ENCODE measurements at regions not wholly inside any gene's neighbourhood (a gene's known extent, or its start where the extent isn't known, plus 50 kb on each side); places are given as distances from the start of the nearest gene placed in this dataset.

DNA sequence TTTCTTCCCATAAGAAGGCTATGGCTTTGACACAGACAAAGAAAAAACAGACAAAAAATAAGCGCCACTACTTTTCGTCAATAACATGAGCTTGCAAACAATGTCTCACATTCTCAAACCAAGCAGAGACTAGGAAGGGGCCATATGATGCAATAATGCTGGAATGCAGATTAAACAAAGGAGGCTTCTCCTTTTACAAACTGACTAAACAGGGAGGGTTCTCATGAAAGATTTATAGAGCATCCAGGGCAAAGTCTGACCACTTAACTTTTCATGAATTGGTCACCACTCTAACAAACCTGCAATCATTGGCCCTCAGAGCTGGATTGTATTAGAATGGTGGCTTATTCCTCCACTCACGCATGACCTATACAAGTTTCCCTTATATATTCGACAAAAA, 663.3 kb upstream of the CHAC2 start:
- Mint-ChIP-seq H3K4me3 (no peak overlapping the region), H3K36me3 (ENCODE audit: low read depth) (no peaks in the 10 kb centered on the region), H3K9me3 (peaks cover 7% of the 10 kb centered on the region), H3K4me1 (peaks cover 18% of the 10 kb centered on the region), H3K27me3 (ENCODE audit: low read depth, poor library complexity) (peaks cover 4% of the 10 kb centered on the region), H3K27ac (peak overlapping the region; percentile 41)
- TF ChIP-seq, protein P1, sequence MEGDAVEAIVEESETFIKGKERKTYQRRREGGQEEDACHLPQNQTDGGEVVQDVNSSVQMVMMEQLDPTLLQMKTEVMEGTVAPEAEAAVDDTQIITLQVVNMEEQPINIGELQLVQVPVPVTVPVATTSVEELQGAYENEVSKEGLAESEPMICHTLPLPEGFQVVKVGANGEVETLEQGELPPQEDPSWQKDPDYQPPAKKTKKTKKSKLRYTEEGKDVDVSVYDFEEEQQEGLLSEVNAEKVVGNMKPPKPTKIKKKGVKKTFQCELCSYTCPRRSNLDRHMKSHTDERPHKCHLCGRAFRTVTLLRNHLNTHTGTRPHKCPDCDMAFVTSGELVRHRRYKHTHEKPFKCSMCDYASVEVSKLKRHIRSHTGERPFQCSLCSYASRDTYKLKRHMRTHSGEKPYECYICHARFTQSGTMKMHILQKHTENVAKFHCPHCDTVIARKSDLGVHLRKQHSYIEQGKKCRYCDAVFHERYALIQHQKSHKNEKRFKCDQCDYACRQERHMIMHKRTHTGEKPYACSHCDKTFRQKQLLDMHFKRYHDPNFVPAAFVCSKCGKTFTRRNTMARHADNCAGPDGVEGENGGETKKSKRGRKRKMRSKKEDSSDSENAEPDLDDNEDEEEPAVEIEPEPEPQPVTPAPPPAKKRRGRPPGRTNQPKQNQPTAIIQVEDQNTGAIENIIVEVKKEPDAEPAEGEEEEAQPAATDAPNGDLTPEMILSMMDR (IDR thresholded peaks at IDR 0.05): no peak
- DNase-seq: no peak

DNA sequence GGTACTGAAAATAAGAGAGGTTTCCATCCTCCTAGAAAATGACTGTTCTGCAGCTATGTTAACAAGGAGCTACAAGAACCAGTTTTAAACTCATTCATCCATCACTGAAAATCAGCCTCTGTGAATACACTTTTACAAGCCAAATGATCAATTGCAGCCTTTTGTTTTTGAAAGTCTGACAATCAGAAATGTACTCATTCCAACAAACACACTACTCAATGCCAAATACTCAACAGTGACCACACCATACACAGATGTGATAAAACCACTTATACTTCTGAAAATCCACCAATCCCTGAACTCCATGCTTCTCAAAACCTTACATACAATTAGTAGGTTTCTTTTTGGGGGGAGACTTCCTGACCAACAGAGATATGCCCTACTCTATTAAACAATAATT, 663.9 kb upstream of the CHAC2 start:
- DNase-seq: no peak

DNA sequence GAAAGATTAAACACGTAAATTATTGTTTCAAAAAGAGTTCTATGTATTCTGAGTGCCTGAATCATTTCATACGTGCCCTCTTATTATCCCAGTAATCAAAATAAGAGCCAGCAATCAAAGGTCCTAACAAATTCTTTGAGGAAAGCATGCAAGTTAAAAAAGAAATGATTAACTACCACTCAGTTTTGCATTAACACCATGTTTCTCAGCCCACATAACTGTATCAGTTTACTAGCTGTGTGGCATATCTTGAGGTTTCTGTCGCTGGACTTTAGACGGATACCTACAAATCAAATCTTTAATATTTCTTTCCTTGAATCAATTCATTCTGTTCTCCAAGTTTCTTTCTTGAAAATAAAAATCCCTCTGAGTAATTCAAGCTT, 668.9 kb upstream of the CHAC2 start:
- Mint-ChIP-seq H3K4me1 (peaks cover 16% of the 10 kb centered on the region), H3K27ac (no peak overlapping the region), H3K27me3 (ENCODE audit: low read depth, poor library complexity) (no peaks in the 10 kb centered on the region), H3K36me3 (ENCODE audit: low read depth) (no peaks in the 10 kb centered on the region), H3K4me3 (no peak overlapping the region), H3K9me3 (no peaks in the 10 kb centered on the region)
- no peak for DNase-seq
- TF ChIP-seq, protein P1 (IDR thresholded peaks at IDR 0.05): no peak

More for the DNA sequence above, 663.9 kb upstream of the CHAC2 start:
- Mint-ChIP-seq H3K27ac (peak overlapping the region; percentile 58), H3K27me3 (ENCODE audit: low read depth, poor library complexity) (peaks cover 4% of the 10 kb centered on the region), H3K4me3 (no peak overlapping the region), H3K9me3 (peaks cover 7% of the 10 kb centered on the region), H3K36me3 (ENCODE audit: low read depth) (no peaks in the 10 kb centered on the region), H3K4me1 (peaks cover 18% of the 10 kb centered on the region)
- TF ChIP-seq, protein P1 (IDR thresholded peaks at IDR 0.05): no peak

DNA sequence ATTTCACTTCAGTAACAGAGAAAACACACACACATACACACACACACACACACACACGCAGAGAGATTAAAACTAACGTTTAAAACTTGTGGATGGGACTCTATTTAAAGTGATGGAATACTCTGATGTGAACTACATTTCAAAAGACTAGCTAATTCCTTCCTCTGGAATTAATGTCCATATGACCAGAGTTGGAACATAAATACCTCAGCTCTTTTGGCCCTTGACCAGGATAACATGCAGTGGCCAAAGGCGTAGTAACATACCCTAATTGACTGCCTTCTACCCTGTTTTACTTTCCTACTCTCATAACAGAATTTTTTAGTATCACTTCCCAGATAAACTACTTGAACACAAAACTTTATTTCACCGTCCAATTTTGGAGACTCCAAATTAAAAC, 671.3 kb upstream of the CHAC2 start:
- peak overlapping the region; percentile 8 for H3K27ac Mint-ChIP-seq
- TF ChIP-seq, protein P1 (IDR thresholded peaks at IDR 0.05): no peak
- H3K27me3 Mint-ChIP-seq (ENCODE audit: low read depth, poor library complexity): no peaks in the 10 kb centered on the region
- peaks cover 9% of the 10 kb centered on the region for H3K4me1 Mint-ChIP-seq
- no peak overlapping the region for H3K4me3 Mint-ChIP-seq
- no peak for DNase-seq
- no peaks in the 10 kb centered on the region for H3K36me3 Mint-ChIP-seq (ENCODE audit: low read depth)
- H3K9me3 Mint-ChIP-seq: no peaks in the 10 kb centered on the region

DNA sequence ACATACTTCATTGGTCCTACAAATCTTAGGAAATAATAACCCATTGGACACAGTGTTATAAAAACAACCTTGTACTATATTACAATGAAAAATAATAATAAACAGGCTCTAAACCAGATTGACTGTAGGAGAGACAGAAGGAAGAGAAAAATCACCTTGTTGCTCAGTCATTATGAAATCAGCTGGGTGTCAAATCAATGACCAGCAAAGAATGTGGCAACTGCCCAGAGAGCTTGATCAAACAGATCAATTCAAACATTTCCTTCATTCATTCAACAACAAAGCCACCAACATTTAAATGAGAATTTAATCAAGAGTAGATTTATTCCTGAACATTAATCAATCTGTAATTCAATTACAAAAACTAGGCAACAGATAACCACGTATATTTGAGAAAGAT, 671.9 kb upstream of the CHAC2 start:
- no peaks in the 10 kb centered on the region for H3K27me3 Mint-ChIP-seq (ENCODE audit: low read depth, poor library complexity)

DNA sequence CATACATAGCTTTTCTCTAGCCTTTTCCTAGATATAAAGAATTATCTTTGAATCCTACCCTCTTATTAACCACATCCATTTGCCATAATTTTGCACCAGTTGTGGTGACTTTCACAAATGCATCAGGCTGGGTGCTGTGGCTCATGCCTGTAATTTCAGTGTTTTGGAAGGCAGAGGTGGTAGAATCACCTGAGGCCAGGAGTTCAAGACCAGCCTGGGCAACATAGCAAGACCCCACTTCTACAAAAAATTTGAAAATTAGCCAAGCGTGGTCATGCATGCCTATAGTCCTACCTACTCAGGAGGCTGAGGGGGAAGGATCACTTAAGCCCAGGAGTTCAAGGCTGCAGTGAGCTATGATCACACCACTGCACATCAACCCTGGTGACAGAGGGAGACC, 672.4 kb upstream of the CHAC2 start:
- H3K4me3 Mint-ChIP-seq: no peak overlapping the region
- no peaks in the 10 kb centered on the region for H3K36me3 Mint-ChIP-seq (ENCODE audit: low read depth)
- no peaks in the 10 kb centered on the region for H3K9me3 Mint-ChIP-seq
- peaks cover 9% of the 10 kb centered on the region for H3K4me1 Mint-ChIP-seq
- TF ChIP-seq, protein P1 (IDR thresholded peaks at IDR 0.05): no peak
- H3K27ac Mint-ChIP-seq: no peak overlapping the region
- no peaks in the 10 kb centered on the region for H3K27me3 Mint-ChIP-seq (ENCODE audit: low read depth, poor library complexity)
- no peak for DNase-seq

More for the DNA sequence above, 671.9 kb upstream of the CHAC2 start:
- H3K27ac Mint-ChIP-seq: no peak overlapping the region
- H3K36me3 Mint-ChIP-seq (ENCODE audit: low read depth): no peaks in the 10 kb centered on the region
- no peak overlapping the region for H3K4me3 Mint-ChIP-seq
- DNase-seq: no peak
- H3K9me3 Mint-ChIP-seq: no peaks in the 10 kb centered on the region
- H3K4me1 Mint-ChIP-seq: peaks cover 9% of the 10 kb centered on the region
- TF ChIP-seq, protein P1 (IDR thresholded peaks at IDR 0.05): no peak
